ENCODE measurements at regions not wholly inside any gene's neighbourhood (a gene's known extent, or its start where the extent isn't known, plus 50 kb on each side); places are given as distances from the start of the nearest gene placed in this dataset.

DNA sequence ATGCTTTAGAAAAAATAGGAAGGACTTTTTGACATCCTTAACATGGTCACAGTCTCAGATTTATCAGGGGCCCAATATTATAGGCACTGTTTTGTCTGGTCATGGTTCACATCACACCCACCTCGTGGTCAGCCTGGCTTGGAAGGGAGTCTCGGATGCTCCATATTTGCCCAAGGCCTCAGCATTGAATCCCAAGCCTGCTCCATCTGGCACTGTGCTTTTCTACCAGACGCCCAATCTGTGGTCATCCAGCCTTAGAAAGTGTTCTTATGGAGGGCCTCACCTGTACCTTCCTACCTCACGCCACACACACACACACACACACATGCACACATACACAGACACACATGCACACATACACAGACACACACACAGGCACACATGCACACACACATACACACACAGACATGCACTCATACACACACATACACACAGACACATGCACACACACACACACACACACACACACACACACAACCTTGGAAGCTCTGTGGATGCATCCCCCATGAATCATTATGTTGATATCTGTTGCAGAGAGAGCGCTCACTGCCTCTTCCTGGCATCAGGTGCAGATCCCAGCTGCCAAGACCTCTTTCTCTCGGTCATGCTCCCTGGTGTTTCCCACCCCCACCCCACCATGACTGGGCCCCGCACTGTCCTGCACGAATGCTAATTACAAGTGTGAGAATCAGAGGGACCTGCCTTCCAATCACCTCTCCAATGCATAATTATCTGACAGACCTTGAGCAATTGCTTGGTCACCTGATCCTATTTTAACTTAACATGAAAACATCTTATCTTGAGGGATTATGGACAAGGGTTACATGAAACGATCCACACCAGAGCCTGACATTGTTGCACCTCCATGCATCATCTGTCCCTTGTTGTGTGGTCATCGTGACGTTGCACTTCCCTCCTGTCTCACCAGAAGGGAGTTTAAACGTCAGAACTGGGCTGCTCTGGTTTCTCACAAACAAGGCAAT is 122.7 kb upstream of the TMEM72 start:
- DNase-seq = no peak
- in situ Hi-C loops (cut with MboI; ENCODE audit: low pct_unique_long_range_greater_than_20kb, low sequenced_read_pairs) = no loop called here

DNA sequence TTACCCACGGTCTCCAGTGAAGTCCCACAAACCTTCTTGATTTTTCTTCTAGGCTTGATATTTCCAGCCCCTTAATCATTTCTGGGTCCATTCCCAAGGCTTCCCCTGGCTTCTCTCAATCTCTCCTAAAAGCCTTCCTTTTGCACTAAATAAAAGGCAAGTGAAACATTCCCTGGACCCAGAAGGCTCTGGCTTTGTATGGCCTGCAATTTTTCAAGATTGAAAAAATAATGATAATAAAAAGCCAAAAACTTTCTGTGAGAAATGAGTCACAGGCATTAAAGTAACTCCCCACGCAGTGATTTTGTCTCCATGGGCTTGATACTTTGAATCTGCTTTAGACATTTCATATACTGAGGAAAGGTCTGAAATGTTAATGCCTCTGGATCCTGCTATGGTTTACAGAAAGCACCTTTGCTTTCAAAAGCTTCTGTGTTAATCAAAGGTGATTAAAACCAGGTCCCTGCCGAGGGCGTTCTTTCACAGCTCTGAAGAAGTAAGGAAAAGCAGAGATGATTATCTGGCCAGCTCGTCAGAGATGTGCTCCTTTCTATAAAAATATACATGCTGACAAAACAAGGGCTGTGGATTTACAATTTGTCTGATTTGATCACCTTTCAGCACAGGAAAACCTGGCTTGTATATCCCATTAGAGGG is 118.9 kb upstream of the TMEM72 start:
- in situ Hi-C loops (cut with MboI; ENCODE audit: low pct_unique_long_range_greater_than_20kb, low sequenced_read_pairs) = no loop called here
- DNase-seq = no peak

DNA sequence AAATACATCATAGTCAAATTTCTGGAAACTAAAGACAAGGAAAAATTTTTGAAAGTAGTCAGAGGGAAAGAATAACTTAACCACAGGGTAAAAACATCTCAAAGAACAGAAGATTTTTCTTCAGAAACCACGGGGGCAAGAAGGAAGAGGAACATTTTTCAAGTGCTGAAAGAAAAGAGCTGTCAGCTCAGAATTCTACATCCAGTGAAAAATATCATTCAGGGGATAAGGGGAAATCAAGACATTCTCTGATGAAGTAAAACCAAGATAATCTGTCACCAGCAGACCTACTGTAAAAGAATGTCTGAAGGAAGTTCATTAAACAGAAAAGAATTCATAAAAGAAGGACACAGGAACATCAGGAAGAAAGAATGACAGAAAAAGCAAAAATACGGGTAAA is 111.2 kb upstream of the TMEM72 start:
- in situ Hi-C loops (cut with MboI; ENCODE audit: low pct_unique_long_range_greater_than_20kb, low sequenced_read_pairs) = no loop called here
- no peak for DNase-seq

DNA sequence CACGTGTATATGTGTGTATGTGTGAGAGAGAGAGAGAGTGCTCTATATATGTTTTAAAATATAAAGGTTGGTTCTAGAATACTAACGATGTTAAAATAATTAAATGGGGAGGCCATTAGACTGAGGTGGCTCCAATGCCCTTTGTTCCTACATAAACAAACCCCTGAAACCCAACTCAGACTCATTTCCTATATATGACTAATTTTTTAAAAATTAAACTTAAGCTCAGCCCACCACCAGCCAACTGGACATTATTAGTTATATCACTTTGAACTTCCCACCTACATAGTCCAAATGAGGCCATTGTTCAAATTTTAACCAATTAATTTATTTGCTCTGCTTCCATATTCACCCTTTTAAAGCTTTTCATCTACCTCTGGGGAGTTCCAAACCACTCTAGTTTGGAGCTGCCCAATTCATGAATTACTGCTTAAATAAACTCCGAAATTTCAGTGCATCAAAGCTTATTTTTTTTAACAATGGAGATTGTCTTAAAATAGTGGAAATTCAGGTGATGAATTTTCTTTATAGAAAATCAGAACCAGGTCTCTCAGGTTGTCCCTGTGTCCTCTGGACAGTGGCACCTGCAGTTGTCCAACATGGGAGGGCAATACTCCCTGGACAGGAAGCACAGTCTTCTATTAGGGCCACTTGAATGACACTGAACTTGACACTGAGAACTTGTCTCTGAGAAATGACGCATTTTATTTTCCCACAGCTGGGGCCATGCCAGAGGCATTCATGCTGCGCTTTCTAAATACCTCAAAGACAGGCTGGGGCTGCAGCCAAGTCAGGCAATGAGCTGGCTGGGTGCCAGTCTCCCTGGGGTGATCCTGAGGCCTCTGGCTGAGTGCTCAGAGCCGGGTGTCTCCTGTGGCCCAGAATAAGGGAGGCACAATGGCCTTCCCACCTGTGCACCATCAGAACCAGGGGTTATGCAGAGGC is 109.5 kb upstream of the TMEM72 start:
- in situ Hi-C loops (cut with MboI; ENCODE audit: low pct_unique_long_range_greater_than_20kb, low sequenced_read_pairs) = no loop called here
- no peak for DNase-seq

DNA sequence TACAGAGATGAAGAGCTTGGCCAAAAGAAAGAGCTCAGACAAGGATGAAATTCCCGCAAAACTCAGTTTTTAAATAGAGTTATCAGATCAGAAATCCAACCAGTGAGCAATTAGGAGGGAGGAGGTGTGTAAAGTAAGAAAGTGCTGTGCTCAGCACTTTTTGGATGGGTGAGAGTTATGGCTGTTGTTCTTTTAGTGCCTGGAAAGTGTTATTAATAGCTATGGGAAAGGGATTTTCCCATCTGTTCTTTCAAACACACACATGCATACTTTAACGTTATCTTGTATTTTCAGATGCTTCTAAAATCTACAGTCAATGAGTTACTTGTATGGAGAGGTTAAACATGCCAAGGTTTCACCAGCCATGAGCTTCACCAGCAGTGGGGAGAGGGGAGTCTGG is 107.3 kb upstream of the TMEM72 start:
- DNase-seq = no peak
- in situ Hi-C loops (cut with MboI; ENCODE audit: low pct_unique_long_range_greater_than_20kb, low sequenced_read_pairs) = no loop called here

DNA sequence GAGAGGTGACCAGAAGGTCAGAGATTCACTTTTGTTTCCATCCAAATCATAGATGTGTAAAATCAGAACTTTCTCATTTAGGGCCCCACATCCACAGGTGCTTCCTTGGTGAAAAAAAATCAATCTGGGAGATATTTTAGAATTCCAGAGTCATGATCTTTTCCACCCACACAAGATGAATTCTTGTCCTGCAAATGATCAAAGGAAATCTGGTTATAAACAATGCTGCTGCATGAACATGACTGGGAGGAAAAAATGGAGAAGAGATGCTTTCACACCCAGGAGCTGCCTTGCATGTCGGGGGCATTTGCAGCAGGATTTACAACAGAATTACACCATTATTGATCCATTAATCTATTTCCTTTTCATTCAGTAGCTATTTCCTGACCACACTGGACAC is 106.5 kb upstream of the TMEM72 start:
- no peak for DNase-seq
- in situ Hi-C loops (cut with MboI; ENCODE audit: low pct_unique_long_range_greater_than_20kb, low sequenced_read_pairs) = no loop called here

DNA sequence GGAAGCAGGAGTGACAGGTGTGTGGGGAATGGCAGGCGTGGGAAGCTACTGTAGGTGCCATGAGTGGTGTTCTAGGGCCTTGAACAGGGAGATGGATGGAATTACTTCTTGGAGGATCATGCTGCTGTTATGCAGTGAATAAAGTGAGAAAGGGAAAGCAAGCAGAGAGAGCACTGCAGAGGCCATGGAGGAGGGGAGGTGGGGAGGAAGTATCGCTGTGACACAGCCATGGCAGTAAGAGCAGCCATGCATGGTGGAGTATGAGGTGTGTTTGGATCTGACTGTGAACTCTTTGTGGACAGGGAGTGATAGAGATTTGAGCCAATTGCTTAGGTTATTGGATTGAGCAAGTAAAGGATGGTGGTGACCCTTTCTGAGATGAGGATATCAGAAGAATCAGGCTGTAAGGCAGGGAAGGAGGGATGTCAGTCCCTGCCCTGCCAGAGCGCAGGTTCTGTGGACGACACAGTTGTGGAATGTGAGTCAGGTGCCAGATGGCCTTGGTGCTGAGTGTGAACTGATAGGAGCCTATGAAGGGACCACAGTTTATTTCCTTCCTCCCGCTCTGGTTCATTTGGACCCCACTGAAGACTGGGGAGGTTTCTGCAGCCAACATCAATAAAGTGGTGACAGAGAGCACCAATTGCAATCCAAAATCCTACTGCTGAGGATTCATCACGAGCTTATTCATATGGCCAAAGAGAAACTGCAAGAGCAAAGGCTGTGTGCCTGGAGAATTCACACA is 105.5 kb upstream of the TMEM72 start:
- in situ Hi-C loops (cut with MboI; ENCODE audit: low pct_unique_long_range_greater_than_20kb, low sequenced_read_pairs) = no loop called here

DNA sequence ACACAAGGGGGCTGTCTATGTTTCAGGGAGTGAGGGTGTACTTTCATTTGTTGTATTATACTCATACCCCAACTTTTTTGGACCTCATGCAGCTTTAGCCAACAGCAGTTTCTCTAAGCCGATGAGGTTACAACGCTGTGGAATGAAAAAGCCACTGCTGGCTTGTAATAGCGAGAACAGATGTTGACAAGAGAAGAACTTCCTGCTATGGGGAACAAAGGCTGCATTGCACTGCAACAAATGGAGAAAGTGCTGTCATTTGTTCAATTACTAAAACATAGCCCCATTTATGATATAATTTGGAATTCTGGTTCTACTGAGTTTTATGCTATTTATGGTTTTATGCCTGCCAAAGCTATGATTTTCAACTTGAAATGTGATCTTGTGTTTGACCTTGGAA is 104.2 kb upstream of the TMEM72 start:
- in situ Hi-C loops (cut with MboI; ENCODE audit: low pct_unique_long_range_greater_than_20kb, low sequenced_read_pairs) = no loop called here

More for the DNA sequence above, 105.5 kb upstream of the TMEM72 start:
- no peak for DNase-seq

DNA sequence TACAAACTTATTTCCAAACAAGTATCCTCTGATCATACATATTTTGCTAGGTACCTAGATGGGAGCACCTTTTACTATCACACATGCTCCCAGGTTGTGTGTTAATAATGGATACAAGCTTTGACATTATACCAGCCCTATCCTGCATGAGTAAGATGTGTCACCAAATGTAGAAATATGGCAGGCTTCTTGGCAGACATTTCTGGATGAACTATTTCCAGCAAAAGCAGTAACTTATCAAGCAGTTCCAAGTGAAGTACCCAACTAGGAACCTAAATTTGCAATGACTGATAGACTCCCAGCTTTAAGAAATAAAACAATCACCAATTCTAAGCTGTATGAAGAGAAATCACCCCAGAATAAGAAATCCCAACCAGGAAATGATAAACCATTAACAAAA is 103.7 kb upstream of the TMEM72 start:
- in situ Hi-C loops (cut with MboI; ENCODE audit: low pct_unique_long_range_greater_than_20kb, low sequenced_read_pairs) = no loop called here
- no peak for DNase-seq

More for the DNA sequence above, 104.2 kb upstream of the TMEM72 start:
- no peak for DNase-seq

DNA sequence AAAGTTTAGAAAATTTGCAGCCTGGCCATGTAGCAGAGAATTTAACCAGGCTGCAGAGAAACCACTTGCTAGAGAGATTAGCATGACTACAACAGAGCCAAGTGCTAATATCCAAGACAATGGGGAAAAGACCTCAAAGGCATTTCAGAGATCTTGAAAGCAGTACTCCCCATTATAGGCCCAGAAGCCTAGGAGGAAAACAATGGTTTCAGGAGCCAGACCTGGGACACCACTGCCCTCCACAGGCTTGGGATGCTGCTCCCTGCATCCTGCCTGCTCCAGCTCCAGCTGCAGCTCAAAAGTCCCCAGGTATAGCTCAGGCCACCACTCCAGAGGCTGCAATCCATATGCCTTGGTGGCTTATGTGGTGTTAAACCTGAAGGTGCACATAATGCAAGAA is 101.5 kb upstream of the TMEM72 start:
- in situ Hi-C loops (cut with MboI; ENCODE audit: low pct_unique_long_range_greater_than_20kb, low sequenced_read_pairs) = no loop called here
- no peak for DNase-seq

DNA sequence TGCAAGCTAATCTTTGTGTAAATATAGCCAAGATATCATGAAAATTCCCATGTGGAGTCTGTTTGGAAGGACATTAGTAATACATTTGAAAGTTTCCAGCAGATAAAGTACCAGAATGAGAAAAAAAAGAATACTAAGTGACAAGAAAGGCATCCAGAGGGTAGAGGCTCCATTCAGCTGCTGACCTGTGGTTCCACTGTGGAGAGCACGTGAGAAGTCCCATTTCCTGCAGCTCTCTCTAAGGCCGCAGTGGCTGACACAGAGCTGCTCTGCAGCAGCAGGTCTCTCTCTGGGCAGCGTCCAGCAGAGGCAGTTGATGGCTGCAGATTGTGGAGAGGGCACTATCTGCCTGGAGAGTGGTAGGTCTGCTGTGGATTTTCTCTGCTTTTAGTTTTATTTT is 100.1 kb upstream of the TMEM72 start:
- no peak for DNase-seq
- in situ Hi-C loops (cut with MboI; ENCODE audit: low pct_unique_long_range_greater_than_20kb, low sequenced_read_pairs) = no loop called here

DNA sequence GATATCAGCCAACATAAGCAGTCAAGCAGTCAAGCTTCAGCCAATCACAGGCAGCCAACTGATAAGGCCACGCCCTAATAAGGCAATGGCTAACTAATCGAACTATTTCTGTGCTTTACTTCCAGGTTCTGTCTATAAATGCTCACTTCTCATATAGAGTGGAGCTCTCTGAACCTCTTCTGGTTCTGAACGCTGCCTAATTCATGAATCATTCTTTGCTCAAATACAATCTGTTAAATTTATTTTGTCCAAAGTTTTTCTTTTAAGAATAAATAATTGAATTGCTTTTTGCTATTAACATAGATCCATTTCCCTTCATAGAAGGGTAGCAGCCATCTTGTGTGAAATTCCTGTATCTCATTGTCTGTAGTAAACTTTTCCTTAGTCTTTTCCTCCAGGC is 97.9 kb upstream of the TMEM72 start:
- DNase-seq = no peak
- in situ Hi-C loops (cut with MboI; ENCODE audit: low pct_unique_long_range_greater_than_20kb, low sequenced_read_pairs) = no loop called here

DNA sequence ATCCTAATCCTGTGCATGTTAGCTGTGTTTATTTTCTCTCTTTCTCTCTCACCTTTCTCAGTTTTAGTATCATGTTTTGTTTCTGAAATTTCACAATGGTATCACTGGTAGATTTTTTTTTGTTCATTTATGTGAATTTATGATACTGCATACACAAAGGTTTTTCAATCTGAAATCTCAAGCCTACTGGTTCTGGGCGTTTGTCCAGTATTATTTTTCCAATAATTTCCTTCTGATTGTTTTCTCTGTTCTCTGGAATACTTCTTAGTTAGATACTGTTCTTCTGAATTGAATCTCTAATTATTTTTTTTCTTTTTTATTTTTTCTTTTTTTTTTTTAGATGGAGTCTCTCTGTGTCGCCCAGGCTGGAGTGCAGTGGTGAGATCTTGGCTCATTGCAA is 96.2 kb upstream of the TMEM72 start:
- in situ Hi-C loops (cut with MboI; ENCODE audit: low pct_unique_long_range_greater_than_20kb, low sequenced_read_pairs) = no loop called here
- no peak for DNase-seq

DNA sequence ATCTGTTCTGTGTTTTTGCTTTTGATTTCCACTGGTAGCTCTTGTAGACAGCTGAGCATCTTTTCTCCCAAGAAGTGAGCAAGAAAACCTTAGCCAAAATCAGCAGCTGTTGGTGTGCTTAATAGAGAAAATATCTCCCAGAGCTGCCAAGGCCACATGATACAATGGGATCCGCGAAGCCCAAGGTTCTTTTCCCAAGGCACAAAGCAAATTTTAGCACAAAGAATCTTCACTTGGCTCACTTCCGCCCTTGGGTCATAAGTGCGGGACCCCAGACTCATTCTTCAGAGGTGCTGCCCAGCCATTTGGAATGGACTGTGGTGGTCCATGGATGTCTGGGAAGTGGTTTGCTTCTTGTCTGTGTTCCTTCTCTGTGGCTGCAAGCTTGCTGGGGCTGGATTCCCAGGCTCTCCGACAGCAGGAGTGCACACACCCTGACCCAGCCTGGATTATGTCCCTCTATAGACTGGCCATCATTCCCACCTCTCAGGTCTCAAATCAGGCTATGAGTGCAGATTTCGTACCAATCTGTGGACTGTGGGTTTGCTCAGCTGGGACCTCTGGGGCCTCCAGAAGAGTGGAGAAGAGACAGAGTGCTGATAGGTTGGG is 93.0 kb upstream of the TMEM72 start:
- in situ Hi-C loops (cut with MboI; ENCODE audit: low pct_unique_long_range_greater_than_20kb, low sequenced_read_pairs) = no loop called here
- DNase-seq = no peak

DNA sequence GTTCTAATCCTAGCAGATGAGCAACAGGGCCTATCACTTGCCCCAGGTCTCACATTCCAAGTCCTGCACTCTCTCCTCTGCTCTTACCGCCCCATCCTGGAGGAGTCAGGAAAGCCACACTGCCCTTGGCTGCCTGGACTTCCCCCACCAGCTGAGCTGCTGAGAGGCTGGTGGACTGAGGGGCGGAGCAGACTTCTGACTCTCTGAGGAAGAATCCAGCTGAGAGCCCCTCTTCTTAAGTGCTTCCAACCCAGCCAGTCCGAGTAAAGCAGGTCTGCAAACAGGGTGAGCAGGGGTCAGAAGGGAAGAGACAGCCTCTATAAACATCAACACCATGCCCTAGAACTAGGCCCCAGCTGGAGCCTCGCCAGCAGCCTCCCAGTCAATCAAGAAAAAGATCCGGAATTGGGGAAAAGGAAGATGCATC is 92.4 kb upstream of the TMEM72 start:
- no peak for DNase-seq
- in situ Hi-C loops (cut with MboI; ENCODE audit: low pct_unique_long_range_greater_than_20kb, low sequenced_read_pairs) = no loop called here

DNA sequence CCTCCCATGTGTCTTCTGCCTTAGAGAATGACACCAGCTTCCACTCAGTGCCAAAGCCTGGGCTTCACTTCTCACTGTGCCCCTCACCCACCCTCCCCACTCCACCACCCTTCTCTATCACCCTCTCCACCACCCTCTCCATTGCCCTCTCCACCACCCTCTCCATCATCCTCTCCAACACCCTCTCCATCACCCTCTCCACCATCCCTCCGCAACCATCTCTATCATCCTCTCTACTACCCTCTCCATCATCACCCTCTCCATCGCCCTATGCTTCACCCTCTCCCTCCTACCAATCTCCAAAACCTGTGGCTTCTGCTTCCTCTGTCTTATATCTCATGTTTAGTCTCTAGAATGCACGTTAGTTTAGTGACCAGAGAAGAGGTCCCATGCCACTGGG is 91.0 kb upstream of the TMEM72 start:
- in situ Hi-C loops (cut with MboI; ENCODE audit: low pct_unique_long_range_greater_than_20kb, low sequenced_read_pairs) = no loop called here
- no peak for DNase-seq

DNA sequence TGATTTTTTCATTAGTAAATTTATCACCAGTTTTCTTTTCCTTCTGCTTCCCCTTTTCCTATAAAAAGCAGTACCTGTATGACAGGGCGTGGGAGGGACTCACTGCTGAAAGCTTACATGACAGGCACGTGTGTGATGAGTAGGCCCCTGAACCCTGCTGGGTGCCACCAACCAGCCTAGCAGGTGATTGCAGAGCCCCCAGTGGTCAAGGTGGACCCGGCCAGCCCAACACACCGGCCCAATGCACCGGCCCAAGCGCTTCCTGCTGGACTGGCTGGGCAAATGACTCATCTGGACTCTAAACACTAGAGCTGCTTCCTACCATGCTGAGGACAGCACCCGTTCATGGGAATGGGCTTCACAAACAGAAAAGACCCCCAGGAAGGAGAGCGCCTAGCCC is 89.8 kb upstream of the TMEM72 start:
- in situ Hi-C loops (cut with MboI; ENCODE audit: low pct_unique_long_range_greater_than_20kb, low sequenced_read_pairs) = no loop called here

DNA sequence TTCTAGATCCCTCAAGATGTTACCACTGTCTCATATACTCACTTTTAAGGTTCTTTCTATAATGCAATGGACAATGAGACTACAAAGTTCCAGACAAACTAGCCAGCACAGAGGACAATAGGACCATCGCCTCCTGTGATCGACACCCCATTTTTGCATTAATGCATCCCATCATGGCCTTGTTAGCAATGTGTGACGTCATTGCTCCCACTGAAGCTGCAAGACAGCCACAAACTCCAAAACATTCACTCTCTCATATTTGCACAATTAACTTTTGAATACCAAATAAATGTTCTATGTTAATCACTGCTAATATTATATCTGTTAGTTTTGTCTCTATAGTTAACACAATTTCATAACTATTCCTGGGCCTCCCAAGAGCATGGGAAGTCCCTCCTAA is 88.8 kb upstream of the TMEM72 start:
- DNase-seq = no peak
- in situ Hi-C loops (cut with MboI; ENCODE audit: low pct_unique_long_range_greater_than_20kb, low sequenced_read_pairs) = no loop called here

More for the DNA sequence above, 89.8 kb upstream of the TMEM72 start:
- no peak for DNase-seq
